GM10248 (cell line): ENCODE measurements at regions not wholly inside any gene's neighbourhood (a gene's known extent, or its start where the extent isn't known, plus 50 kb on each side); places are given as distances from the start of the nearest gene placed in this dataset.
A peak's percentile ranks its signal among the peaks of the same experiment; 100 is the strongest.
"Not testable (repeated sequence)": the region's sequence is repeated elsewhere in the genome, so short reads cannot be mapped to it uniquely, and the experiment has no call there.

Experiments
- CTCF ChIA-PET: fragments of 300-600 bp; sonication (Branson Sonifier 250); formaldehyde crosslinking; extraction: SDS; loops from one replicate; lab custom pipeline; 2021; ENCODE audit warnings: antibody characterized with exemption; lab: Yijun Ruan, JAX
- POLR2A ChIA-PET: fragments of 350-650 bp; sonication (Branson Sonifier 250); formaldehyde crosslinking; extraction: SDS; loops from one replicate; lab custom pipeline; 2020; ENCODE audit warnings: antibody characterized with exemption; lab: Yijun Ruan, JAX
- DNase-seq: peaks from one replicate; pipeline ENCODE4 v3.0.0; 2012; ENCODE audit errors: extremely low spot score
- CTCF ChIP-seq: IDR thresholded peaks from 2 replicates; pipeline ENCODE4 v1.5.1; 2012; ENCODE audit warnings: mild to moderate bottlenecking, low read depth; ENCODE audit errors: extremely low read depth, missing control alignments, control extremely low read depth

GRCh38 chr22:44623771-44624510, 78.1 kb upstream of the PRR5 start:
- peak; percentile 29 for TF ChIP-seq CTCF
- DNase-seq, result no peak
- ChIA-PET POLR2A (no interaction called here), CTCF (interaction anchor here (1.0 to 4.7 kb wide), 2 partner anchors 629 to 670 kb away, joined by 3 to 53 read pairs; no protein-coding TSS in a partner anchor)

DNA sequence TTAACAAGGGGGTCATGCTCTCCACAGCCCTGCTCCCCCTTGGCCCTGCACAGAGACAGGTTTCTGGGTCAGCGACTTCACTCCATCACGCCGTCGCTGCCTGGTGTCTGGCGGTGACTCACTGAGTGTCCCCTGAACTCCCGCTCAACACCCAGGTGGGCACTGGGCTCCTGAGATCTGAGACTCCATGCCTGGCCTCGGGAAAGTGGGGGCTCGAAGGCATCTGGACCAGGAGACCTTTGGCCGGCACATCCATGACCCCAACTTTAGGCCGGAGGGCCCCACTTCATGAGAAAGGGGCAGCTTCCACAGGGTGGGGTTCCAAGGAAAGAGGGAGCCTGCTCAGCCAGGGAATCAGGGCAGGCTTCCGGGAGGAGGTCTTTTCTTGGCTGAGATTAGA, 79.3 kb upstream of the PRR5 start:
- ChIA-PET CTCF (no interaction called here), POLR2A (no interaction called here)
- no peak for DNase-seq
- no peak for TF ChIP-seq CTCF

DNA sequence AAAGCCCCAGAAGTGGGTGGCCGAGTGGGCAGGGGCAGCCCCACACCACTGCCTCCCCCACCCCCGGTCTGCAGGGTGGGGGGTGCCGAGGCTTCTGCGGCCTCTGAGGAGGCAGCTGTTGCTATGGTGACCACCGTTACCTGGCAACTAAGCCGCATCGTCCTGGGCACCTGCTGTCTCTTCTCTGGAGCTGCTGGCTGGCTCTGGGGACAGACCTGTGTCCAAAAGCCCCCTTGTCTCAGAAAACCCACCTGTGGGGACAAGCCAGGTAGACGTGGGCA, 79.9 kb upstream of the PRR5 start:
- ChIA-PET CTCF (no interaction called here), POLR2A (no interaction called here)
- DNase-seq, result no peak
- TF ChIP-seq CTCF, result no peak

- no peak for TF ChIP-seq CTCF
- no peak for DNase-seq
- CTCF ChIA-PET, result no interaction called here
- POLR2A ChIA-PET, result no interaction called here
Observed at GRCh38 chr22:44621401-44622146, 80.4 kb upstream of the PRR5 start.

GRCh38 chr22:44620841-44621257, 81.2 kb upstream of the PRR5 start:
- POLR2A ChIA-PET, result no interaction called here
- no peak for TF ChIP-seq CTCF
- DNase-seq, result no peak
- CTCF ChIA-PET, result no interaction called here

GRCh38 chr22:44620129-44620840, 81.7 kb upstream of the PRR5 start:
- TF ChIP-seq CTCF, result no peak
- DNase-seq, result peak; percentile 53
- POLR2A ChIA-PET, result no interaction called here
- CTCF ChIA-PET, result no interaction called here

DNA sequence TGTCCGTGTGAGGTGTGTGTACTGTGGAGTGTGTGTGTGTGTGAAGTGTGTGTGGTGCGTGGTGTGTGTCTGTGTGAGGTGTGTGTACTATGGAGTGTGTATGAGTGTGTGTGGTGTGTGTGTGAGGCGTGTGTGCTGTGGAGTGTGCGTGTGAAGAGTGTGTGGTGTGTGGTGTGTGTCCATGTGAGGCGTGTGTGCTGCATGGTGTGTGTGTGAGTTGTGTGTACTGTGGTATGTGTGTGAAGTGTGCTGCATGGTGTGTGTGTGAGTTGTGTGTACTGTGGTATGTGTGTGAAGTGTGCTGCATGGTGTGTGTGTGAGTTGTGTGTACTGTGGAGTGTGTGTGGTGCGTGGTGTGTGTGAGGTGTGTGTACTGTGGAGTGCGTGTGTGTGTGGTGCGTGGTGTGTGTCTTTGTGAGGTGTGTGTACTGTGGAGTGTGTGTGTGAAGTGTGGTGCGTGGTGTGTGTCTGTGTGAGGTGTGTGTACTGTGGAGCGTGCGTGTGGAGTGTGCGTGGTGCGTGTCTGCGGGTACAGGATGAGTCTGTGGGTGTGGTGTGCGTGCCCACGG, 82.4 kb upstream of the PRR5 start:
- POLR2A ChIA-PET, CTCF ChIA-PET: not testable (repeated sequence)

DNA sequence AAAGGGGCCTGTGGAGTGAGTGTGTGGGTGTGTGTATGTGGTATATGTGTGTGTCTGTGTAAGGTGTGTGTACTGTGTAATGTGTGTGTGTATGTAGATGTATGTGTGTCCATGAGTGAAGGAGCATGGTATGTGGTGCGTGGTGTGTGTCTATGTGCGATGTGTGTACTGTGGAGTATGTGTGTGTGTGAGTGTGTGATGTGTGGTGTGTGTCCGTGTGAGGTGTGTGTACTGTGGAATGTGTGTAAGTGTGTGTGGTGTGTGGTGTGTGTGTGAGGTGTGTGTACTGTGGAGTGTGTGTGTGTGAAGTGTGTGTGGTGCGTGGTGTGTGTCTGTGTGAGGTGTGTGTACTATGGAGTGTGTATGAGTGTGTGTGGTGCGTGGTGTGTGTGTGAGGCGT, 83.1 kb upstream of the PRR5 start:
- DNase-seq, POLR2A ChIA-PET, CTCF ChIA-PET: not testable (repeated sequence)

More for the DNA sequence above, 82.4 kb upstream of the PRR5 start:
- DNase-seq, result not testable (repeated sequence)
